Kidney epithelial cell (primary cell): ENCODE measurements at regions not wholly inside any gene's neighbourhood (a gene's known extent, or its start where the extent isn't known, plus 50 kb on each side); places are given as distances from the start of the nearest gene placed in this dataset.

Experiments
- DNase-seq: peaks from one replicate; pipeline ENCODE4 v3.0.0-alpha.2; 2010; ENCODE audit warnings: low read depth
- H3K27me3 ChIP-seq: 2 replicates; pipeline ENCODE4 v1.6.0; 2011; ENCODE audit warnings: low read length; ENCODE audit not compliant: control insufficient read depth, insufficient read depth
- H3K36me3 ChIP-seq: 2 replicates; pipeline ENCODE4 v1.5.1; 2011; ENCODE audit warnings: low read length; ENCODE audit not compliant: control insufficient read depth, insufficient read depth
- H3K4me3 ChIP-seq: 2 replicates; pipeline ENCODE4 v1.5.1; 2011; ENCODE audit warnings: low read depth, mild to moderate bottlenecking, control low read depth, low read length
- CTCF ChIP-seq: IDR thresholded peaks from 2 replicates; pipeline ENCODE4 v1.5.1; 2011; ENCODE audit warnings: mild to moderate bottlenecking, moderate library complexity, low read length, control low read depth, inconsistent platforms; ENCODE audit not compliant: insufficient read depth, poor library complexity, severe bottlenecking

DNA sequence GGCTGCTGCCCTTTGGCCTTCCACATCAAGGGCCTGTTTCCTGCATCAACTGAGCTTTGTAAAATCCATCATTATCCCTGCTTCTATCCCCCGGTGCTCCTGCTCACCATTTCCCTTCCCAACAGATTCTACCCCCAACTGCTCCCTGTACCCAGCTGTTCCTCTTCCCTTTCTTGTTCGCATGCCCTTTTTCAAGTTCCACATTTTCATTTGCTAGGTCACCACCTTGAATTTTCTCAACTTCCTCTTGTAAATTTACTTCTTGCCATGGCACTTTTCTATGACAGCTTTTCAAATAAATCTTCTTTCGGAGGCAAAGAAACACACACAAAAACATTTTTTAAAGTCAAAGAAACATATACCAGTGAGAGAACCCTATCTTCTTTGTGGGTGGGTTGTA, 330.5 kb upstream of the ADGRL2 start:
- Histone ChIP-seq H3K27me3 (no peaks in the 10 kb centered on the region), H3K36me3 (no peaks in the 10 kb centered on the region), H3K4me3 (no peak overlapping the region)
- no peak for DNase-seq
- no peak for TF ChIP-seq CTCF

DNA sequence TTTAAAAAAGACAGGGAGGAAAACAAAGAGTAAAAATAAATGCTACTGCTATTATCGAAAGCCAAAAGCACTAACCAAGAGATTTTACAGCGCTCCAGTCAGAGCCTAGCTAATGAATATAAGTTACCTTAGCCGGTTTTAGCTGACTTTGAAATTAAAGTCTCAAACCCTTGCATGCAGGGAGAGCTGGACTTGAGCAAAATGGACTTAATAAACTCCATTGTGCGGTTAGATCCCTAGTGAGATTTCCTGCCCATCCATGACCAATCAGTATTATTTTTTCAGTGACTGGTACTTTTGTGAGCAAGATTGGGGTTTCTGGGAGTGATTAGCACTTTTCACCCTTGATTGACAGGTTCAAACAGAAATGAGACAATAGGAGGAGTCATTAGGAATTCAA, 333.4 kb upstream of the ADGRL2 start:
- Histone ChIP-seq H3K36me3 (no peaks in the 10 kb centered on the region), H3K27me3 (no peaks in the 10 kb centered on the region), H3K4me3 (no peak overlapping the region)
- DNase-seq, result peak; percentile 12
- TF ChIP-seq CTCF, result no peak

DNA sequence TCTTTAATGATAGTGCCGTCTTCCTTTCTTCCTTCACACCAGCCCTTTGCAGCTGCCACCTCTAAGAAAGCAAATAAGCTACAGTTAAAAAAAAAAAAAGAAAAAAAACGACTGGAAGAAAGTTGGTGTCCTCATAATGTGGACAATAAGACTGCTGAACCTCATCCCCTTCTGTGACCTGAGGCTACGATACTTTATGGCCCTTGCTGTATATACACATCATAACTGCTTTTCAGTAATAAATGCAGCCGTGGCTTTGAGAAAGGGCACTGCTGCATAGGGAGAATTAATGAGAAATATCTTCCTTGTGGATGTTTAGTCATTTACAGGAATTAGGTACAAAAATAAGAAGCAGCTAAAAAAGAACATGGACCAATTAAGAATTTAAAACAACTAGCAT, 333.8 kb upstream of the ADGRL2 start:
- no peaks in the 10 kb centered on the region for H3K36me3 ChIP-seq
- DNase-seq, result no peak
- no peak for TF ChIP-seq CTCF
- H3K4me3 ChIP-seq, result no peak overlapping the region
- H3K27me3 ChIP-seq, result no peaks in the 10 kb centered on the region

- H3K27me3 ChIP-seq, result no peaks in the 10 kb centered on the region
- DNase-seq, result no peak
- no peaks in the 10 kb centered on the region for H3K36me3 ChIP-seq
- H3K4me3 ChIP-seq, result no peak overlapping the region
- no peak for TF ChIP-seq CTCF
Measured at GRCh38 chr1:81463936-81464837, 336.5 kb upstream of the ADGRL2 start.

DNA sequence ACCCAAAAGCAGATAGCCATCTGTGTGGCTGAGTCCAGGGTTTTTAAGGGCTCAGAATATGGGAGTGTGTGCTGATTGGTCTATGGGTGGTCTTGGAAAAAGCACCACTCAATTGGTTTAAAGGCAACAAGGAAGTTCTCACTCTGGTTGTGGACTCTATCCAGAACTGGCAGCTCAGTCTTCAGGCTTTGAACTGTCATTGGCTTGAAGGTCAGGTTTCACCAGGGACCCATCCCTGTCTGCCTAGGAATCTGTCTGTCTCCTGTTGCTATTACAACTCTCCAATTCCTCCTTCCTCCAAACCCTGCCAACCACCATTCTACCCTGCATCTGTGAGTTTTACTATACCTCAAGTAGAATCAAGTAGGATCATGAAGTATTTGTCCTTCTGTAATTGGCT, 341.7 kb upstream of the ADGRL2 start:
- Histone ChIP-seq H3K27me3 (no peaks in the 10 kb centered on the region), H3K36me3 (no peaks in the 10 kb centered on the region), H3K4me3 (no peak overlapping the region)
- TF ChIP-seq CTCF, result no peak
- no peak for DNase-seq

GRCh38 chr1:81458186-81458585, 342.5 kb upstream of the ADGRL2 start:
- no peak overlapping the region for H3K4me3 ChIP-seq
- no peaks in the 10 kb centered on the region for H3K27me3 ChIP-seq
- no peak for DNase-seq
- no peak for TF ChIP-seq CTCF
- no peaks in the 10 kb centered on the region for H3K36me3 ChIP-seq
